T-cell (primary cell): ENCODE measurements at regions not wholly inside any gene's neighbourhood (a gene's known extent, or its start where the extent isn't known, plus 50 kb on each side); places are given as distances from the start of the nearest gene placed in this dataset.

Experiments used
- ATAC-seq, 4 experiments: fragments of 200-7000 bp in 3 of 4; fragments of 150-1000 bp in 1 of 4; cut with Tn5 transposase; replicated peaks in 1 of 4; 1 replicate in 3 of 4; 2 replicates in 1 of 4; pipeline ENCODE4 v1.10.0; 2021; ENCODE audit warnings: moderate library complexity in 3 of 4, mild to moderate bottlenecking in 2 of 4, moderate number of reproducible peaks in 1 of 4
- CTCF ChIA-PET, 2 donors: fragments of 300-600 bp; sonication (Branson Sonifier 250); formaldehyde crosslinking; loops; one replicate each; lab custom pipeline; 2022; ENCODE audit warnings: antibody characterized with exemption in 2 of 2; lab: Charles Lee
- POLR2A ChIA-PET, 2 donors: fragments of 300-600 bp; sonication (Branson Sonifier 250); formaldehyde crosslinking; loops; one replicate each; lab custom pipeline; 2022; ENCODE audit warnings: antibody characterized with exemption in 2 of 2; lab: Charles Lee
- DNase-seq, 35 experiments: peaks; one replicate each; pipeline versions ENCODE4 v3.0.0 to v3.0.0-alpha.2; 2013 to 2023
- H3K27ac ChIP-seq: one replicate; pipeline ENCODE4 v1.5.1; 2013; ENCODE audit warnings: low read length
- H3K27me3 ChIP-seq, 2 experiments: replicated peaks in 1 of 2; 1 replicate in 1 of 2; 2 replicates in 1 of 2; pipeline versions ENCODE4 v1.6.1 to v1.7.0; 2013; ENCODE audit warnings: low read length in 1 of 2, mixed read lengths in 1 of 2; ENCODE audit not compliant: control insufficient read depth in 2 of 2, insufficient read depth in 2 of 2; ENCODE audit errors: extremely low read depth in 1 of 2
- H3K36me3 ChIP-seq, 2 donors: 1 replicate in 1 of 2; 2 replicates in 1 of 2; pipeline versions ENCODE4 v1.6.1 to v1.7.0; 2013; ENCODE audit warnings: low read length in 1 of 2; ENCODE audit not compliant: control insufficient read depth in 2 of 2, insufficient read depth in 1 of 2; ENCODE audit errors: extremely low read depth in 1 of 2
- H3K4me1 ChIP-seq, 2 experiments: 1 replicate in 1 of 2; 2 replicates in 1 of 2; pipeline versions ENCODE4 v1.6.1 to v1.7.0; 2013; ENCODE audit warnings: low read length in 2 of 2, mixed read lengths in 1 of 2; ENCODE audit not compliant: insufficient read depth in 2 of 2, control insufficient read depth in 1 of 2; ENCODE audit errors: extremely low read depth in 1 of 2
- H3K4me3 ChIP-seq, 2 donors: 1 replicate in 1 of 2; 2 replicates in 1 of 2; pipeline versions ENCODE4 v1.5.1 to v1.7.0; 2013; ENCODE audit warnings: mild to moderate bottlenecking in 2 of 2, low read length in 1 of 2, moderate library complexity in 1 of 2; ENCODE audit not compliant: control insufficient read depth in 1 of 2; ENCODE audit errors: extremely low read depth in 1 of 2
- H3K9me3 ChIP-seq: 2 replicates; pipeline ENCODE4 v1.7.0; 2013
- H3K27ac Mint-ChIP-seq, 2 donors: one replicate each; pipeline ENCODE4 v1.8.0; 2020 to 2021; ENCODE audit warnings: mild to moderate bottlenecking in 2 of 2, mixed read lengths in 2 of 2
- H3K27me3 Mint-ChIP-seq, 2 donors: one replicate each; pipeline ENCODE4 v1.8.0; 2021 to 2022; ENCODE audit warnings: mixed read lengths in 2 of 2
- H3K36me3 Mint-ChIP-seq: one replicate; pipeline ENCODE4 v1.8.0; 2021; ENCODE audit warnings: mixed read lengths
- H3K4me1 Mint-ChIP-seq, 3 donors: one replicate each; pipeline ENCODE4 v1.8.0; 2020 to 2022; ENCODE audit warnings: mixed read lengths in 3 of 3, mild to moderate bottlenecking in 1 of 3
- H3K4me3 Mint-ChIP-seq, 3 donors: one replicate each; pipeline ENCODE4 v1.8.0; 2020 to 2022; ENCODE audit warnings: mild to moderate bottlenecking in 3 of 3, mixed read lengths in 3 of 3, moderate library complexity in 3 of 3
- H3K9me3 Mint-ChIP-seq, 3 donors: one replicate each; pipeline ENCODE4 v1.8.0; 2020 to 2022; ENCODE audit warnings: mixed read lengths in 3 of 3
- WGBS: methylation state at CpG from one replicate; pipeline ENCODE4 v1.1.5; 2013; ENCODE audit warnings: missing lambda C conversion rate; ENCODE audit not compliant: insufficient coverage; 5-methylcytosine and 5-hydroxymethylcytosine counted together

- no CpG with 5 or more reads among the region's 1 CpG for WGBS
- ChIA-PET CTCF (no interaction called here), POLR2A (no interaction called here)
- H3K27me3 Mint-ChIP-seq = no peaks in the 10 kb centered on the region
- no peaks in the 10 kb centered on the region for H3K36me3 Mint-ChIP-seq
- no peak overlapping the region for H3K27ac ChIP-seq
- peak in 1 of 35 experiments; percentile 1 for DNase-seq
- H3K4me1 Mint-ChIP-seq = no peaks in the 10 kb centered on the region
- no peaks in the 10 kb centered on the region for H3K36me3 ChIP-seq
- H3K4me1 ChIP-seq = no peaks in the 10 kb centered on the region
- no peak overlapping the region for H3K4me3 ChIP-seq
- peaks cover 15 to 33% (median 15%) of the 10 kb centered on the region in 3 donors for H3K9me3 Mint-ChIP-seq
- no peak overlapping the region for H3K27ac Mint-ChIP-seq
- no peaks in the 10 kb centered on the region for H3K27me3 ChIP-seq
- H3K9me3 ChIP-seq = no peaks in the 10 kb centered on the region
- no peak overlapping the region for H3K4me3 Mint-ChIP-seq
- no peak for ATAC-seq
Measured at GRCh38 chr5:23208959-23209431, 298.4 kb upstream of the PRDM9 start.

DNA sequence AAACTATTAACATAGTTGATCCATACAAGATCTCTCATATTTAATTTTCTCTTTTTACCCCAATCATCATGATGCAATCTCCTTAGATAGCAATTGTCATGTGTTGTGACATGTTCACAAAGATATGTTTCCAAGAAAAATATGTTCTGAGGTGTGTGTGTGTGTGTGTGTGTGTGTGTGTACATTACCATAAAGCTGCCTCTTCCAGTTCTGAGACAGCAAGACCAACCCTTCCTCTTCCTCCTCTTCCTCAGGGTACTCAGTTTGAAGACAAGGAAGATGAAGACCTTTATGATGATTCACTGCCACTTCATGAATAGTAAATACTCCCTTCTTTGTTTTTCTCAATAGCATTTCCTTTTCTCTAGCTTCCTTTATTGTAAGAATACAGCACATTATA, 303.3 kb upstream of the PRDM9 start:
- H3K27ac ChIP-seq = no peak overlapping the region
- no peaks in the 10 kb centered on the region for H3K9me3 ChIP-seq
- H3K4me1 Mint-ChIP-seq = no peaks in the 10 kb centered on the region
- H3K4me1 ChIP-seq = no peaks in the 10 kb centered on the region
- no peak overlapping the region for H3K4me3 Mint-ChIP-seq
- no peaks in the 10 kb centered on the region for H3K27me3 Mint-ChIP-seq
- no peaks in the 10 kb centered on the region for H3K36me3 Mint-ChIP-seq
- H3K36me3 ChIP-seq = no peaks in the 10 kb centered on the region
- ATAC-seq (no peak), DNase-seq (no peak)
- no peaks in the 10 kb centered on the region for H3K27me3 ChIP-seq
- H3K4me3 ChIP-seq = no peak overlapping the region
- peaks cover 5 to 20% (median 18%) of the 10 kb centered on the region in 3 donors for H3K9me3 Mint-ChIP-seq
- ChIA-PET CTCF (no interaction called here), POLR2A (interaction anchor here in 1 of 2 donors (0.6 kb wide), 1 partner anchor 11 kb away, joined by 3 read pairs; no protein-coding TSS in a partner anchor)
- H3K27ac Mint-ChIP-seq = no peak overlapping the region

- Mint-ChIP-seq H3K36me3 (no peaks in the 10 kb centered on the region), H3K4me3 (no peak overlapping the region), H3K4me1 (no peaks in the 10 kb centered on the region), H3K9me3 (peaks cover 4 to 12% (median 5%) of the 10 kb centered on the region in 3 donors), H3K27me3 (no peaks in the 10 kb centered on the region), H3K27ac (no peak overlapping the region)
- no peaks in the 10 kb centered on the region for H3K4me1 ChIP-seq
- DNase-seq (no peak), ATAC-seq (no peak)
- WGBS = 51% methylated on average over 2 of the region's 7 CpGs
- no peaks in the 10 kb centered on the region for H3K9me3 ChIP-seq
- ChIA-PET CTCF (no interaction called here), POLR2A (no interaction called here)
- no peaks in the 10 kb centered on the region for H3K36me3 ChIP-seq
- no peaks in the 10 kb centered on the region for H3K27me3 ChIP-seq
- no peak overlapping the region for H3K4me3 ChIP-seq
- no peak overlapping the region for H3K27ac ChIP-seq
Measured at GRCh38 chr5:23169660-23170416, 316.7 kb upstream of the CDH12 start.

- H3K4me3 Mint-ChIP-seq = no peak overlapping the region
- H3K9me3 Mint-ChIP-seq = peaks cover 0 to 21% (median 2%) of the 10 kb centered on the region in 3 donors
- no peak for DNase-seq
- no peak overlapping the region for H3K27ac ChIP-seq
- H3K4me3 ChIP-seq = no peak overlapping the region
- H3K36me3 Mint-ChIP-seq = no peaks in the 10 kb centered on the region
- no peaks in the 10 kb centered on the region for H3K4me1 Mint-ChIP-seq
- no peaks in the 10 kb centered on the region for H3K27me3 ChIP-seq
- no peaks in the 10 kb centered on the region for H3K27me3 Mint-ChIP-seq
- no peaks in the 10 kb centered on the region for H3K4me1 ChIP-seq
- H3K36me3 ChIP-seq = no peaks in the 10 kb centered on the region
- ATAC-seq = no peak
- no peak overlapping the region for H3K27ac Mint-ChIP-seq
- ChIA-PET POLR2A (no interaction called here), CTCF (interaction anchor here in 1 of 2 donors (0.7 kb wide), 1 partner anchor 15 kb away, joined by 6 read pairs; no protein-coding TSS in a partner anchor)
- no peaks in the 10 kb centered on the region for H3K9me3 ChIP-seq
Measured at GRCh38 chr5:23164971-23165370, 311.8 kb upstream of the CDH12 start.

DNA sequence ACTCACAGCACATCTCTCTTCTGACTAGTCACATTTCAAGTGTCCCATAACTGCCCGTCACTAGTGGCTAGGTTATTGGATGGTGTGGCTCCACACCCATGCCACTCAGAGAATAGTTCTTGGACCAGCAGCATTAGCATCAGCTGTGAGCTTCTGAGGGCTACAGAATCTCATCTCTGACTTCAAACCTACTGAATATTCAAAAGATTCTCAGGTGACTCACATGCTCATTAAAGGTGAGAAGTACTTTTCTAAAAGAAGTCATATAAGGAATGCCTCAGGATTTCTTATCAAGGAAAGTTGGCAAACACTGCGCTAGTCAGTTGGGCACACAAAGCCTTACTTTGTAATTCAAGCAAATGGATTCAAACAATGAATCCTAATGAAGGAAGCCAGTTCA, 305.0 kb upstream of the CDH12 start:
- no peak overlapping the region for H3K4me3 Mint-ChIP-seq
- no peak overlapping the region for H3K27ac ChIP-seq
- H3K9me3 Mint-ChIP-seq = peaks cover 0 to 17% (median 14%) of the 10 kb centered on the region in 3 donors
- no peaks in the 10 kb centered on the region for H3K36me3 Mint-ChIP-seq
- DNase-seq (no peak), ATAC-seq (no peak)
- no peaks in the 10 kb centered on the region for H3K9me3 ChIP-seq
- no peak overlapping the region for H3K4me3 ChIP-seq
- H3K27ac Mint-ChIP-seq = no peak overlapping the region
- ChIA-PET POLR2A (no interaction called here), CTCF (no interaction called here)
- WGBS = 100% methylated on average over 1 of the region's 2 CpGs
- H3K4me1 ChIP-seq = no peaks in the 10 kb centered on the region
- no peaks in the 10 kb centered on the region for H3K36me3 ChIP-seq
- H3K4me1 Mint-ChIP-seq = no peaks in the 10 kb centered on the region
- no peaks in the 10 kb centered on the region for H3K27me3 Mint-ChIP-seq
- no peaks in the 10 kb centered on the region for H3K27me3 ChIP-seq

DNA sequence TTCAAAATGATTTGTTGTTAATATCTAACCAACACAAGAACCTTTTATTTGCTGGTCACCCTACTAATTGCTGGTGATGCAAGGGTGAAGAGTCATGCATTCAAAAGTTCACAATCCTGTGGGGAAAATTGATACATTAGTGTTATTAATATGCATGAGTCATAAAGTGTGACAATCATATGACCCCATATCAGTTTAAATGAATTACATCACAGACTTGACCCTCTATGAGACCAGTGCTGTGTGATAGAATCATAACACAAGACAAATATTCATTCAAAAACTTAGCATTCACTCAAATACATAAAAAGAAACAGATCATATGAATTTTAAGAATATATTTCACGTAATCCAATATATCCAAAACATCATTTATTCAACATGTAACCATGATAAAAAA, 304.6 kb upstream of the CDH12 start:
- Histone ChIP-seq H3K4me1 (no peaks in the 10 kb centered on the region), H3K27me3 (no peaks in the 10 kb centered on the region), H3K4me3 (no peak overlapping the region), H3K27ac (no peak overlapping the region), H3K9me3 (no peaks in the 10 kb centered on the region), H3K36me3 (no peaks in the 10 kb centered on the region)
- Mint-ChIP-seq H3K36me3 (no peaks in the 10 kb centered on the region), H3K9me3 (peaks cover 0 to 14% (median 13%) of the 10 kb centered on the region in 3 donors), H3K27ac (no peak overlapping the region), H3K27me3 (no peaks in the 10 kb centered on the region), H3K4me1 (no peaks in the 10 kb centered on the region), H3K4me3 (no peak overlapping the region)
- ChIA-PET CTCF (no interaction called here), POLR2A (no interaction called here)
- no peak for ATAC-seq
- DNase-seq = no peak
- WGBS = no CpG with 5 or more reads among the region's 1 CpG
